CD4-positive, alpha-beta T cell (primary cell): ENCODE measurements at regions not wholly inside any gene's neighbourhood (a gene's known extent, or its start where the extent isn't known, plus 50 kb on each side); places are given as distances from the start of the nearest gene placed in this dataset.

ENCODE experiments used
- ATAC-seq: fragments of 200-7000 bp; cut with Tn5 transposase; one replicate; pipeline ENCODE4 v1.10.0; 2022; ENCODE audit warnings: mild to moderate bottlenecking; ENCODE audit not compliant: poor library complexity
- CTCF ChIA-PET: fragments of 350-600 bp; sonication (Branson Sonifier 250); formaldehyde crosslinking; loops from one replicate; lab custom pipeline; 2021; ENCODE audit warnings: antibody characterized with exemption, inconsistent platforms; lab: Charles Lee
- POLR2A ChIA-PET: fragments of 350-600 bp; sonication (Branson Sonifier 250); formaldehyde crosslinking; loops from one replicate; lab custom pipeline; 2021; ENCODE audit warnings: antibody characterized with exemption, inconsistent platforms; lab: Charles Lee
- DNase-seq, 14 experiments: peaks; one replicate each; pipeline ENCODE4 v3.0.0-alpha.2; 2013 to 2020; ENCODE audit warnings: mixed read lengths in 2 of 14
- H3K27ac ChIP-seq, 2 donors: one replicate each; pipeline versions ENCODE4 v1.5.1 to v1.7.0; 2013; ENCODE audit warnings: low read length in 2 of 2, low read depth in 1 of 2, mild to moderate bottlenecking in 1 of 2
- H3K27me3 ChIP-seq, 2 experiments: 1 replicate in 1 of 2; 2 replicates in 1 of 2; pipeline versions ENCODE4 v1.6.1 to v1.7.0; 2013; ENCODE audit warnings: low read length in 2 of 2, control low read depth in 1 of 2, mild to moderate bottlenecking in 1 of 2, moderate library complexity in 1 of 2; ENCODE audit not compliant: insufficient read depth in 2 of 2, control insufficient read depth in 1 of 2
- H3K36me3 ChIP-seq: one replicate; pipeline ENCODE4 v1.6.1; 2013; ENCODE audit warnings: low read length, control low read depth; ENCODE audit not compliant: insufficient read depth
- H3K4me1 ChIP-seq: one replicate; pipeline ENCODE4 v1.6.1; 2013; ENCODE audit warnings: low read length, control low read depth; ENCODE audit not compliant: insufficient read depth
- H3K4me3 ChIP-seq: one replicate; pipeline ENCODE4 v1.5.1; 2013; ENCODE audit warnings: mild to moderate bottlenecking, low read length, moderate library complexity
- H3K9me3 ChIP-seq, 2 experiments: 1 replicate in 1 of 2; 2 replicates in 1 of 2; pipeline versions ENCODE4 v1.6.1 to v1.7.0; 2013; ENCODE audit warnings: low read length in 2 of 2, mild to moderate bottlenecking in 2 of 2, control low read depth in 1 of 2, moderate library complexity in 1 of 2; ENCODE audit not compliant: control insufficient read depth in 1 of 2, insufficient read depth in 1 of 2
- H3K27ac Mint-ChIP-seq: one replicate; pipeline ENCODE4 v1.8.0; 2020; ENCODE audit warnings: mixed read lengths
- H3K27me3 Mint-ChIP-seq: one replicate; pipeline ENCODE4 v1.8.0; 2021; ENCODE audit warnings: mixed read lengths
- H3K36me3 Mint-ChIP-seq: one replicate; pipeline ENCODE4 v1.8.0; 2021; ENCODE audit warnings: low read depth, mixed read lengths
- H3K4me1 Mint-ChIP-seq: one replicate; pipeline ENCODE4 v1.8.0; 2021; ENCODE audit warnings: low read depth, mixed read lengths
- H3K4me3 Mint-ChIP-seq: one replicate; pipeline ENCODE4 v1.8.0; 2020; ENCODE audit warnings: mild to moderate bottlenecking, mixed read lengths
- H3K9me3 Mint-ChIP-seq: one replicate; pipeline ENCODE4 v1.8.0; 2020; ENCODE audit warnings: mixed read lengths
- CTCF ChIP-seq: fragments of 200-600 bp; IDR thresholded peaks from one replicate; pipeline ENCODE4 v1.8.0; 2022; ENCODE audit warnings: antibody characterized with exemption, mild to moderate bottlenecking
- intact Hi-C, 2 experiments: fragments of 100-400 bp; cut with DNase I in 1 of 2; cut with micrococcal nuclease in 1 of 2; formaldehyde crosslinking; loops; one replicate each; pipeline versions ENCODE4 v1.15.1 to v1.9.0; 2023 to 2025; cut with DNase I, micrococcal nuclease

- Mint-ChIP-seq H3K9me3 (no peaks in the 10 kb centered on the region), H3K27me3 (peaks cover 51% of the 10 kb centered on the region), H3K36me3 (no peaks in the 10 kb centered on the region), H3K27ac (no peak overlapping the region), H3K4me1 (no peaks in the 10 kb centered on the region), H3K4me3 (no peak overlapping the region)
- DNase-seq, result no peak
- H3K9me3 ChIP-seq, result no peaks in the 10 kb centered on the region
- intact Hi-C loops, result no loop called here
- H3K4me3 ChIP-seq, result no peak overlapping the region
- no peak for TF ChIP-seq CTCF
- no peaks in the 10 kb centered on the region for H3K4me1 ChIP-seq
- H3K27me3 ChIP-seq, result peaks cover 4 to 20% of the 10 kb centered on the region in 2 experiments
- no peaks in the 10 kb centered on the region for H3K36me3 ChIP-seq
- no peak for ATAC-seq
- ChIA-PET CTCF (no interaction called here), POLR2A (no interaction called here)
- no peak overlapping the region for H3K27ac ChIP-seq
Observed at GRCh38 chr19:31072451-31072850, 276.8 kb downstream of the TSHZ3 start.

GRCh38 chr19:31071136-31071855, 277.9 kb downstream of the TSHZ3 start:
- H3K9me3 Mint-ChIP-seq, result no peaks in the 10 kb centered on the region
- H3K27ac ChIP-seq, result no peak overlapping the region
- ChIA-PET CTCF (no interaction called here), POLR2A (no interaction called here)
- no peak overlapping the region for H3K4me3 ChIP-seq
- no peaks in the 10 kb centered on the region for H3K4me1 Mint-ChIP-seq
- TF ChIP-seq CTCF, result no peak
- H3K4me3 Mint-ChIP-seq, result no peak overlapping the region
- intact Hi-C loops, result no loop called here
- no peak overlapping the region for H3K27ac Mint-ChIP-seq
- peaks cover 42% of the 10 kb centered on the region for H3K27me3 Mint-ChIP-seq
- no peaks in the 10 kb centered on the region for H3K36me3 Mint-ChIP-seq
- no peaks in the 10 kb centered on the region for H3K36me3 ChIP-seq
- H3K27me3 ChIP-seq, result peaks cover 4 to 20% of the 10 kb centered on the region in 2 experiments
- ATAC-seq, result no peak
- DNase-seq, result no peak
- no peaks in the 10 kb centered on the region for H3K4me1 ChIP-seq
- no peaks in the 10 kb centered on the region for H3K9me3 ChIP-seq

- H3K27me3 Mint-ChIP-seq, result peaks cover 37% of the 10 kb centered on the region
- ChIA-PET CTCF (no interaction called here), POLR2A (no interaction called here)
Observed at GRCh38 chr19:31070146-31071065, 278.8 kb downstream of the TSHZ3 start.

More at GRCh38 chr19:31070146-31071065, 278.8 kb downstream of the TSHZ3 start:
- no peak overlapping the region for H3K4me3 Mint-ChIP-seq
- no peak overlapping the region for H3K27ac Mint-ChIP-seq
- H3K9me3 ChIP-seq, result no peaks in the 10 kb centered on the region
- ATAC-seq, result no peak
- no peak overlapping the region for H3K27ac ChIP-seq
- H3K27me3 ChIP-seq, result peaks cover 4 to 20% of the 10 kb centered on the region in 2 experiments
- H3K36me3 ChIP-seq, result no peaks in the 10 kb centered on the region
- DNase-seq, result no peak
- no peaks in the 10 kb centered on the region for H3K4me1 Mint-ChIP-seq
- no peak overlapping the region for H3K4me3 ChIP-seq
- H3K9me3 Mint-ChIP-seq, result no peaks in the 10 kb centered on the region
- no peaks in the 10 kb centered on the region for H3K36me3 Mint-ChIP-seq
- H3K4me1 ChIP-seq, result no peaks in the 10 kb centered on the region
- no peak for TF ChIP-seq CTCF
- intact Hi-C loops, result no loop called here
